ENCODE measurements at regions not wholly inside any gene's neighbourhood (a gene's known extent, or its start where the extent isn't known, plus 50 kb on each side); places are given as distances from the start of the nearest gene placed in this dataset.
A peak's percentile ranks its signal among the peaks of the same experiment; 100 is the strongest.

- no peak for DNase-seq
- no TSS peak for BruUV-seq (replicated peaks)
- Mint-ChIP-seq H3K4me3 (ENCODE audit: low read depth, unreplicated experiment) (no peak overlapping the region), H3K9me3 (ENCODE audit: low read depth, unreplicated experiment) (no peaks in the 10 kb centered on the region), H3K27me3 (ENCODE audit: unreplicated experiment) (peaks cover 26% of the 10 kb centered on the region), H3K27ac (ENCODE audit: unreplicated experiment) (peak overlapping the region; percentile 40), H3K36me3 (ENCODE audit: insufficient read depth, unreplicated experiment) (no peaks in the 10 kb centered on the region), H3K4me1 (ENCODE audit: low read depth, unreplicated experiment) (peaks cover 10% of the 10 kb centered on the region)
- CTCF ChIA-PET = interaction anchor here (0.9 to 1.4 kb wide), 3 partner anchors 15 to 111 kb away, joined by 3 to 6 read pairs (median 5); no protein-coding TSS in a partner anchor
- TF ChIP-seq, protein P1, sequence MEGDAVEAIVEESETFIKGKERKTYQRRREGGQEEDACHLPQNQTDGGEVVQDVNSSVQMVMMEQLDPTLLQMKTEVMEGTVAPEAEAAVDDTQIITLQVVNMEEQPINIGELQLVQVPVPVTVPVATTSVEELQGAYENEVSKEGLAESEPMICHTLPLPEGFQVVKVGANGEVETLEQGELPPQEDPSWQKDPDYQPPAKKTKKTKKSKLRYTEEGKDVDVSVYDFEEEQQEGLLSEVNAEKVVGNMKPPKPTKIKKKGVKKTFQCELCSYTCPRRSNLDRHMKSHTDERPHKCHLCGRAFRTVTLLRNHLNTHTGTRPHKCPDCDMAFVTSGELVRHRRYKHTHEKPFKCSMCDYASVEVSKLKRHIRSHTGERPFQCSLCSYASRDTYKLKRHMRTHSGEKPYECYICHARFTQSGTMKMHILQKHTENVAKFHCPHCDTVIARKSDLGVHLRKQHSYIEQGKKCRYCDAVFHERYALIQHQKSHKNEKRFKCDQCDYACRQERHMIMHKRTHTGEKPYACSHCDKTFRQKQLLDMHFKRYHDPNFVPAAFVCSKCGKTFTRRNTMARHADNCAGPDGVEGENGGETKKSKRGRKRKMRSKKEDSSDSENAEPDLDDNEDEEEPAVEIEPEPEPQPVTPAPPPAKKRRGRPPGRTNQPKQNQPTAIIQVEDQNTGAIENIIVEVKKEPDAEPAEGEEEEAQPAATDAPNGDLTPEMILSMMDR (IDR thresholded peaks at IDR 0.05; ENCODE audit: unreplicated experiment) = no peak
- intact Hi-C loops (cut with micrococcal nuclease; ENCODE audit: unreplicated experiment) = no loop called here
Measured at GRCh38 chr14:64653900-64654245, 50.4 kb upstream of the PLEKHG3 start.

GRCh38 chr14:64654246-64654900, 49.9 kb upstream of the PLEKHG3 start:
- no peaks in the 10 kb centered on the region for H3K9me3 Mint-ChIP-seq (ENCODE audit: low read depth, unreplicated experiment)
- CTCF ChIA-PET = interaction anchor here (0.9 to 1.4 kb wide), 3 partner anchors 15 to 110 kb away, joined by 3 to 6 read pairs (median 5); no protein-coding TSS in a partner anchor
- peak; percentile 12 for DNase-seq
- TF ChIP-seq, protein P1 (IDR thresholded peaks at IDR 0.05; ENCODE audit: unreplicated experiment) = no peak
- peaks cover 21% of the 10 kb centered on the region for H3K27me3 Mint-ChIP-seq (ENCODE audit: unreplicated experiment)
- intact Hi-C loops (cut with micrococcal nuclease; ENCODE audit: unreplicated experiment) = no loop called here
- no TSS peak for BruUV-seq (replicated peaks)
- H3K27ac Mint-ChIP-seq (ENCODE audit: unreplicated experiment) = peak overlapping the region; percentile 40
- no peak overlapping the region for H3K4me3 Mint-ChIP-seq (ENCODE audit: low read depth, unreplicated experiment)
- peaks cover 10% of the 10 kb centered on the region for H3K4me1 Mint-ChIP-seq (ENCODE audit: low read depth, unreplicated experiment)
- no peaks in the 10 kb centered on the region for H3K36me3 Mint-ChIP-seq (ENCODE audit: insufficient read depth, unreplicated experiment)
